Prostate gland (tissue), 2 donors: ENCODE measurements at regions not wholly inside any gene's neighbourhood (a gene's known extent, or its start where the extent isn't known, plus 50 kb on each side); places are given as distances from the start of the nearest gene placed in this dataset.

Source experiments
- DNase-seq: peaks from one replicate; pipeline ENCODE4 v3.0.0-alpha.2; 2019; ENCODE audit warnings: low spot score
- H3K27ac ChIP-seq, 2 donors: fragments of 200-600 bp; sonication (generic); 2 replicates each; pipeline ENCODE4 v1.5.1; 2017 to 2019
- H3K27me3 ChIP-seq: fragments of 200-600 bp; sonication (generic); replicated peaks from 2 replicates; pipeline ENCODE4 v1.5.1; 2019; ENCODE audit not compliant: insufficient read depth
- H3K36me3 ChIP-seq, 2 donors: fragments of 200-600 bp; sonication (generic); 1 replicate in 1 of 2; 2 replicates in 1 of 2; pipeline versions ENCODE4 v1.5.1 to v1.8.1; 2017 to 2019
- H3K4me1 ChIP-seq: fragments of 200-600 bp; sonication (generic); replicated peaks from 2 replicates; pipeline ENCODE4 v1.5.1; 2019
- H3K4me3 ChIP-seq, 2 donors: fragments of 200-600 bp; sonication (generic); 2 replicates each; pipeline ENCODE4 v1.5.1; 2017 to 2019
- H3K9me3 ChIP-seq: fragments of 200-600 bp; sonication (generic); 2 replicates; pipeline ENCODE4 v1.5.1; 2017
- CTCF ChIP-seq, 4 experiments: fragments of 200-600 bp in 2 of 4; fragments of 450-650 bp in 2 of 4; sonication (generic) in 2 of 4; IDR thresholded peaks; 1 replicate in 3 of 4; 2 replicates in 1 of 4; pipeline ENCODE4 v1.5.1; 2016 to 2019; ENCODE audit warnings: antibody characterized with exemption in 4 of 4, mild to moderate bottlenecking in 2 of 4, moderate library complexity in 2 of 4
- POLR2A ChIP-seq: fragments of 450-650 bp; IDR thresholded peaks from one replicate; pipeline ENCODE4 v1.6.1; 2016; ENCODE audit warnings: antibody characterized with exemption, mild to moderate bottlenecking
- POLR2AphosphoS5 ChIP-seq: sonication (generic); formaldehyde crosslinking; IDR thresholded peaks from one replicate; pipeline ENCODE4 v1.6.1; 2017; ENCODE audit warnings: antibody characterized with exemption
- WGBS: methylation state at CpG from one replicate; pipeline ENCODE4 v1.1.5; 2018; 5-methylcytosine and 5-hydroxymethylcytosine counted together
- intact Hi-C: fragments of 100-400 bp; cut with DNase I; formaldehyde crosslinking; loops from one replicate; pipeline ENCODE4 v1.14.2; 2022

GRCh38 chr4:54986095-54986846 lies 139.1 kb downstream of the KDR start:
- intact Hi-C loops, result no loop called here
- H3K4me1 ChIP-seq, result no peaks in the 10 kb centered on the region
- H3K9me3 ChIP-seq, result no peaks in the 10 kb centered on the region
- no peak overlapping the region for H3K4me3 ChIP-seq
- WGBS, result 63% methylated on average over 5 of the region's 5 CpGs
- H3K27ac ChIP-seq, result no peak overlapping the region
- TF ChIP-seq POLR2A (no peak), CTCF (IDR thresholded peaks at IDR 0.05) (no peak), POLR2AphosphoS5 (no peak)
- no peak for DNase-seq
- no peaks in the 10 kb centered on the region for H3K27me3 ChIP-seq
- H3K36me3 ChIP-seq, result no peaks in the 10 kb centered on the region

GRCh38 chr4:54976682-54977081 lies 148.7 kb downstream of the KDR start:
- no peak overlapping the region for H3K4me3 ChIP-seq
- WGBS, result 57% methylated on average over 4 of the region's 4 CpGs
- no peak for DNase-seq
- no peaks in the 10 kb centered on the region for H3K27me3 ChIP-seq
- H3K36me3 ChIP-seq, result no peaks in the 10 kb centered on the region
- H3K4me1 ChIP-seq, result no peaks in the 10 kb centered on the region
- no peak overlapping the region for H3K27ac ChIP-seq
- H3K9me3 ChIP-seq, result no peaks in the 10 kb centered on the region
- TF ChIP-seq POLR2AphosphoS5 (no peak), POLR2A (no peak), CTCF (IDR thresholded peaks at IDR 0.05) (no peak)
- intact Hi-C loops, result no loop called here

DNA sequence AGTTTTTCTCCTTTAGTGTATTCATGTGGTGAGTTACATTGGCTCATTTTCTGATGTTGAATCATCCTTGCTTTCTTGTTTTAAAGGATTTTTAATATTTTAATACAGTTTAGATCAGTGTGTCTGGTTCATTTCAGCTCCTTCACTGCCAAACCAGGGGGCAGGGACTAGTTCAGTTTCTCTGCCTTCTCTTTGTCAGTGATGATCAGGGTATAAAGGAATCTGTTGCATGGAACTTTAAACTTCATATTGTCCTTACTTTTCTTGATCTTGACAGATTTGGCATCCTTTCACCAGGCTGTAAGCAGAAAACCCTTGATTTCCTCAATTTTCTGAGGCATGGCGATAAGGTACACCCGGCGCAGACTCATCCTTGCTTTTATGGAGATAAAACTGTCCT lies 149.4 kb downstream of the KDR start:
- no peak for DNase-seq
- Histone ChIP-seq H3K4me3 (no peak overlapping the region), H3K4me1 (no peaks in the 10 kb centered on the region), H3K9me3 (no peaks in the 10 kb centered on the region), H3K27ac (no peak overlapping the region), H3K27me3 (no peaks in the 10 kb centered on the region), H3K36me3 (no peaks in the 10 kb centered on the region)
- intact Hi-C loops, result no loop called here
- WGBS, result 95% methylated on average over 3 of the region's 3 CpGs
- TF ChIP-seq POLR2A (no peak), CTCF (IDR thresholded peaks at IDR 0.05) (no peak), POLR2AphosphoS5 (no peak)

- Histone ChIP-seq H3K36me3 (no peaks in the 10 kb centered on the region), H3K27ac (no peak overlapping the region), H3K4me3 (no peak overlapping the region), H3K4me1 (no peaks in the 10 kb centered on the region), H3K9me3 (no peaks in the 10 kb centered on the region), H3K27me3 (no peaks in the 10 kb centered on the region)
- DNase-seq, result no peak
- TF ChIP-seq POLR2A, result no peak
- TF ChIP-seq POLR2AphosphoS5, result no peak
- TF ChIP-seq CTCF (IDR thresholded peaks at IDR 0.05), result no peak
- intact Hi-C loops, result no loop called here
- WGBS, result 59% methylated on average over 1 of the region's 1 CpG
Measured at GRCh38 chr4:54973784-54974183, 151.6 kb downstream of the KDR start.

GRCh38 chr4:54971474-54971950 lies 153.9 kb downstream of the KDR start:
- no peaks in the 10 kb centered on the region for H3K27me3 ChIP-seq
- TF ChIP-seq POLR2AphosphoS5 (no peak), CTCF (IDR thresholded peaks at IDR 0.05) (peak; percentile 35 to 65 (median 49))
- H3K4me1 ChIP-seq, result no peaks in the 10 kb centered on the region
- intact Hi-C loops, result loop anchor here (2.0 kb wide), 1 partner anchor 349 kb away; no protein-coding TSS in a partner anchor
- no peaks in the 10 kb centered on the region for H3K9me3 ChIP-seq
- WGBS, result 10% methylated on average over 7 of the region's 7 CpGs
- H3K27ac ChIP-seq, result no peak overlapping the region
- no peak for DNase-seq
- no peaks in the 10 kb centered on the region for H3K36me3 ChIP-seq
- H3K4me3 ChIP-seq, result no peak overlapping the region
